Upper lobe of left lung (tissue), 6 donors: ENCODE measurements at regions not wholly inside any gene's neighbourhood (a gene's known extent, or its start where the extent isn't known, plus 50 kb on each side); places are given as distances from the start of the nearest gene placed in this dataset.

ENCODE experiments used
- ATAC-seq, 2 donors: fragments of 200-7000 bp; cut with Tn5 transposase; one replicate each; pipeline ENCODE4 v1.9.1; 2022; ENCODE audit warnings: mild to moderate bottlenecking in 2 of 2, moderate library complexity in 2 of 2; ENCODE audit not compliant: low FRiP score in 2 of 2
- DNase-seq, 2 donors: peaks; one replicate each; pipeline ENCODE4 v3.0.0-alpha.2; 2019 to 2020
- H3K27ac ChIP-seq, 4 donors: fragments of 200-600 bp; sonication (generic); one replicate each; pipeline ENCODE4 v1.5.1; 2016 to 2019
- H3K27me3 ChIP-seq, 4 donors: fragments of 200-600 bp; sonication (generic); one replicate each; pipeline ENCODE4 v1.5.1; 2017 to 2019
- H3K36me3 ChIP-seq, 4 donors: fragments of 200-600 bp; sonication (generic); one replicate each; pipeline ENCODE4 v1.5.1; 2016 to 2019
- H3K4me1 ChIP-seq, 4 donors: fragments of 200-600 bp; sonication (generic); one replicate each; pipeline ENCODE4 v1.5.1; 2018 to 2019
- H3K4me3 ChIP-seq, 4 donors: fragments of 200-600 bp; sonication (generic); one replicate each; pipeline ENCODE4 v1.5.1; 2017 to 2019; ENCODE audit warnings: mild to moderate bottlenecking in 2 of 4, moderate library complexity in 1 of 4
- H3K9me3 ChIP-seq, 4 donors: fragments of 200-600 bp; sonication (generic); one replicate each; pipeline ENCODE4 v1.5.1; 2018 to 2019
- CTCF ChIP-seq, 6 experiments: fragments of 450-650 bp in 4 of 6; fragments of 200-600 bp in 2 of 6; sonication (generic) in 2 of 6; IDR thresholded peaks; one replicate each; pipeline ENCODE4 v1.5.1; 2016 to 2019; ENCODE audit warnings: antibody characterized with exemption in 6 of 6
- EP300 ChIP-seq, 4 donors: sonication (generic); formaldehyde crosslinking; IDR thresholded peaks; one replicate each; pipeline ENCODE4 v1.5.1; 2017; ENCODE audit warnings: antibody characterized with exemption in 4 of 4, control low read depth in 2 of 4
- POLR2A ChIP-seq, 4 donors: fragments of 450-650 bp; IDR thresholded peaks; one replicate each; pipeline ENCODE4 v1.5.1; 2016 to 2017; ENCODE audit warnings: antibody characterized with exemption in 4 of 4, mild to moderate bottlenecking in 2 of 4
- POLR2AphosphoS5 ChIP-seq, 2 donors: sonication (generic); formaldehyde crosslinking; IDR thresholded peaks; one replicate each; pipeline ENCODE4 v1.5.1; 2017; ENCODE audit warnings: antibody characterized with exemption in 2 of 2
- WGBS, 2 donors: methylation state at CpG; one replicate each; pipeline ENCODE4 v1.1.5; 2017 to 2018; 5-methylcytosine and 5-hydroxymethylcytosine counted together
- donor health status: DM: no; HTN: no; CAD: no; lungs with moderate emphysema.
- donor health status: DM: no; HTN: yes; CAD: no; lungs with severe emphysema.

DNA sequence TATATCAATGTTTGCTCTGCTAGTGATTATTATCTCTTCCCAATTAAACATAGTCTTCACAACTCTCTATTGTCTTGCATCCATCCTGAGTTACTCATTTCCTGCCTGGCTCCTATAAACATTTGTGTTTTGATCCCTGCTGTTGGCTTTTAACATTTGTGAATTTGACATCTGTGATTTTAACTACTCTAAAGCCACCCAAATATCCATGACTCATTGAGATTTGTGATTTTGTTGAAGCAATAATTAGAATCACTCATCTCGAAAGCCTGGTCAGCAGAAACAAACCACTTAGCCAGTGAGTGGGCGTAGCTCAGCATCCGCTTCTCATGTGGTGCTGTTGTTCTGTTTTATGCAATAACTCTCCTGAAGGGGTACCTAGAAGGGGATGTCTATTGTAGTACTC is 174.3 kb upstream of the ZBTB20 start:
- ATAC-seq (no peak), DNase-seq (no peak)
- H3K27ac ChIP-seq, result no peak overlapping the region
- 47 to 77% methylated on average over 3 of the region's 3 CpGs for WGBS, 2 donors
- no peak overlapping the region for H3K4me3 ChIP-seq
- no peaks in the 10 kb centered on the region for H3K4me1 ChIP-seq
- no peak for TF ChIP-seq POLR2AphosphoS5 (IDR thresholded peaks at IDR 0.05)
- no peak for TF ChIP-seq CTCF (IDR thresholded peaks at IDR 0.05)
- no peak for TF ChIP-seq EP300 (IDR thresholded peaks at IDR 0.05)
- TF ChIP-seq POLR2A (IDR thresholded peaks at IDR 0.05), result no peak
- no peaks in the 10 kb centered on the region for H3K27me3 ChIP-seq
- H3K9me3 ChIP-seq, result no peaks in the 10 kb centered on the region
- H3K36me3 ChIP-seq, result no peaks in the 10 kb centered on the region

- DNase-seq, result no peak
- Histone ChIP-seq H3K36me3 (no peaks in the 10 kb centered on the region), H3K4me1 (no peaks in the 10 kb centered on the region), H3K4me3 (no peak overlapping the region), H3K9me3 (no peaks in the 10 kb centered on the region), H3K27me3 (no peaks in the 10 kb centered on the region), H3K27ac (no peak overlapping the region)
- TF ChIP-seq POLR2AphosphoS5 (IDR thresholded peaks at IDR 0.05), result no peak
- TF ChIP-seq POLR2A (IDR thresholded peaks at IDR 0.05), result no peak
- TF ChIP-seq EP300 (IDR thresholded peaks at IDR 0.05), result no peak
- TF ChIP-seq CTCF (IDR thresholded peaks at IDR 0.05), result no peak
- ATAC-seq, result no peak
- WGBS, 2 donors, result 75 to 80% methylated on average over 3 of the region's 3 CpGs
Observed at GRCh38 chr3:115322901-115323300, 175.8 kb upstream of the ZBTB20 start.

GRCh38 chr3:115323380-115323779 is 176.3 kb upstream of the ZBTB20 start:
- Histone ChIP-seq H3K27ac (no peak overlapping the region), H3K4me1 (no peaks in the 10 kb centered on the region), H3K4me3 (no peak overlapping the region), H3K27me3 (no peaks in the 10 kb centered on the region), H3K9me3 (no peaks in the 10 kb centered on the region), H3K36me3 (no peaks in the 10 kb centered on the region)
- no peak for DNase-seq
- TF ChIP-seq EP300 (IDR thresholded peaks at IDR 0.05) (no peak), CTCF (IDR thresholded peaks at IDR 0.05) (no peak), POLR2A (IDR thresholded peaks at IDR 0.05) (no peak)
- no peak for ATAC-seq
- WGBS, 2 donors, result 71 to 77% methylated on average over 2 of the region's 2 CpGs

DNA sequence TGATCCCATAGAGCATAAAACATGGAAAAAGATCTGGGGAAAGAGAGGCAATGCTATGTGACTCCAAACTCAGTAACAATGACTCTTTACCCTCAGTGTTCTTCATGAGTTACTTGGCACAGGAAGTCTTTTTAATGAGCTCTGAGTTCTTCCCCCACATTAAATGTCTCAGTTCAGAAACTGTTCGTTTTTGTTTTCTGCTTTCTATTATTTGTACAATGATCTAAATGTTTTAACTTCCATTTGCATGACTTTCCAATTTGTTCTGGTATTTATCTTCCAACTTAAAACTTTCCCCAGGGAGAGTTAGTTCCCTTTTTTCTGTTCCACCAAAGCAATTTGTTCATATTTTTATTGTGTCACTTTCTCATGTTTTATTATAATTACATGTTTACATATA is 177.0 kb upstream of the ZBTB20 start:
- Histone ChIP-seq H3K36me3 (no peaks in the 10 kb centered on the region), H3K9me3 (no peaks in the 10 kb centered on the region), H3K27ac (no peak overlapping the region), H3K27me3 (no peaks in the 10 kb centered on the region), H3K4me1 (no peaks in the 10 kb centered on the region), H3K4me3 (no peak overlapping the region)
- no peak for ATAC-seq
- no peak for DNase-seq
- TF ChIP-seq EP300 (IDR thresholded peaks at IDR 0.05), result no peak
- TF ChIP-seq POLR2AphosphoS5 (IDR thresholded peaks at IDR 0.05), result no peak
- TF ChIP-seq CTCF (IDR thresholded peaks at IDR 0.05), result no peak
- TF ChIP-seq POLR2A (IDR thresholded peaks at IDR 0.05), result no peak
- 0 to 21% methylated on average over 1 of the region's 1 CpG for WGBS, 2 donors

DNA sequence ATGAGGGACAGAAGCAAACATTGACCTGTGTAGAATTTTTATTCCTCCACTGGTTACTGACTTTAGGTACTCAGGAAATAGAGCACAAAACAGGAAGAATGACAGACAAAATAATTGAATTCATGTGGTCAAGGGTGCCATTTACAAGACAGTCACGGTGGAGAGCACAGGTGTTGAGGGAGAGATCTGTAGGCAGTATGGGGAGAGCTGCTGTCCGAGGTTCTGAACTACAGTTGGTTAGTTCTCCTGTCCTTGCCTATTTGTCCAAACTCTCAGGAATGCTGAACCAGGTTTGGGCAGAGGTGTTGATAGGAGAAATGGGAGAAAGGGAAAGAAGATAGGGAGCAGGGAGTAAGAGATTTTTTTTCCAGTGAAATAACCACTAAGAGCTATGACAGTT is 178.5 kb upstream of the ZBTB20 start:
- H3K9me3 ChIP-seq, result no peaks in the 10 kb centered on the region
- no peak for DNase-seq

More for the DNA sequence above, 178.5 kb upstream of the ZBTB20 start:
- no peak for TF ChIP-seq POLR2A (IDR thresholded peaks at IDR 0.05)
- no peak for TF ChIP-seq POLR2AphosphoS5 (IDR thresholded peaks at IDR 0.05)
- no peak for TF ChIP-seq CTCF (IDR thresholded peaks at IDR 0.05)
- no peak for TF ChIP-seq EP300 (IDR thresholded peaks at IDR 0.05)
- H3K27ac ChIP-seq, result no peak overlapping the region
- no peaks in the 10 kb centered on the region for H3K36me3 ChIP-seq
- no peak for ATAC-seq
- H3K4me3 ChIP-seq, result no peak overlapping the region
- H3K4me1 ChIP-seq, result no peaks in the 10 kb centered on the region
- H3K27me3 ChIP-seq, result no peaks in the 10 kb centered on the region
- 9 to 13% methylated on average over 2 of the region's 2 CpGs for WGBS, 2 donors
